ENCODE measurements at regions not wholly inside any gene's neighbourhood (a gene's known extent, or its start where the extent isn't known, plus 50 kb on each side); places are given as distances from the start of the nearest gene placed in this dataset.

GRCh38 chr9:101904845-101905244 lies 166.4 kb upstream of the GRIN3A start:
- no peak overlapping the region for H3K4me3 ChIP-seq (replicated peaks; ENCODE audit: low read depth, low read length)
- no peak for TF ChIP-seq CTCF (IDR thresholded peaks at IDR 0.05; ENCODE audit: insufficient read depth, low read length, poor library complexity, severe bottlenecking)
- no peaks in the 10 kb centered on the region; the same call in 1 of the 2 replicates for H3K27me3 ChIP-seq (replicated peaks; ENCODE audit: control insufficient read depth, insufficient read depth, low read length)
- DNase-seq (ENCODE audit: extremely low read depth, insufficient read length): no peak
- no peaks in the 10 kb centered on the region for H3K36me3 ChIP-seq (ENCODE audit: control insufficient read depth, insufficient read depth, low read length)

GRCh38 chr9:101902051-101902450 lies 163.6 kb upstream of the GRIN3A start:
- H3K36me3 ChIP-seq (ENCODE audit: control insufficient read depth, insufficient read depth, low read length): no peaks in the 10 kb centered on the region
- no peak overlapping the region for H3K4me3 ChIP-seq (replicated peaks; ENCODE audit: low read depth, low read length)
- TF ChIP-seq CTCF (IDR thresholded peaks at IDR 0.05; ENCODE audit: insufficient read depth, low read length, poor library complexity, severe bottlenecking): no peak
- H3K27me3 ChIP-seq (replicated peaks; ENCODE audit: control insufficient read depth, insufficient read depth, low read length): no peaks in the 10 kb centered on the region; the same call in 1 of the 2 replicates
- DNase-seq (ENCODE audit: extremely low read depth, insufficient read length): no peak

GRCh38 chr9:101897196-101897595 lies 158.7 kb upstream of the GRIN3A start:
- H3K27me3 ChIP-seq (replicated peaks; ENCODE audit: control insufficient read depth, insufficient read depth, low read length): no peaks in the 10 kb centered on the region; the same call in 1 of the 2 replicates
- H3K4me3 ChIP-seq (replicated peaks; ENCODE audit: low read depth, low read length): no peak overlapping the region
- DNase-seq (ENCODE audit: extremely low read depth, insufficient read length): no peak
- no peak for TF ChIP-seq CTCF (IDR thresholded peaks at IDR 0.05; ENCODE audit: insufficient read depth, low read length, poor library complexity, severe bottlenecking)
- no peaks in the 10 kb centered on the region for H3K36me3 ChIP-seq (ENCODE audit: control insufficient read depth, insufficient read depth, low read length)

- no peak for TF ChIP-seq CTCF (IDR thresholded peaks at IDR 0.05; ENCODE audit: insufficient read depth, low read length, poor library complexity, severe bottlenecking)
- no peak for DNase-seq (ENCODE audit: extremely low read depth, insufficient read length)
Observed at GRCh38 chr9:101893661-101894646, 155.5 kb upstream of the GRIN3A start.

GRCh38 chr9:101881508-101881907 lies 143.1 kb upstream of the GRIN3A start:
- no peak overlapping the region for H3K4me3 ChIP-seq (replicated peaks; ENCODE audit: low read depth, low read length)
- DNase-seq (ENCODE audit: extremely low read depth, insufficient read length): no peak
- H3K27me3 ChIP-seq (replicated peaks; ENCODE audit: control insufficient read depth, insufficient read depth, low read length): no peaks in the 10 kb centered on the region
- no peak for TF ChIP-seq CTCF (IDR thresholded peaks at IDR 0.05; ENCODE audit: insufficient read depth, low read length, poor library complexity, severe bottlenecking)
- H3K36me3 ChIP-seq (ENCODE audit: control insufficient read depth, insufficient read depth, low read length): no peaks in the 10 kb centered on the region

More at GRCh38 chr9:101893661-101894646, 155.5 kb upstream of the GRIN3A start:
- H3K36me3 ChIP-seq (ENCODE audit: control insufficient read depth, insufficient read depth, low read length): no peaks in the 10 kb centered on the region
- no peak overlapping the region for H3K4me3 ChIP-seq (replicated peaks; ENCODE audit: low read depth, low read length)
- H3K27me3 ChIP-seq (replicated peaks; ENCODE audit: control insufficient read depth, insufficient read depth, low read length): no peaks in the 10 kb centered on the region

Data from GM06990 (cell line).